ENCODE measurements at regions not wholly inside any gene's neighbourhood (a gene's known extent, or its start where the extent isn't known, plus 50 kb on each side); places are given as distances from the start of the nearest gene placed in this dataset.

DNA sequence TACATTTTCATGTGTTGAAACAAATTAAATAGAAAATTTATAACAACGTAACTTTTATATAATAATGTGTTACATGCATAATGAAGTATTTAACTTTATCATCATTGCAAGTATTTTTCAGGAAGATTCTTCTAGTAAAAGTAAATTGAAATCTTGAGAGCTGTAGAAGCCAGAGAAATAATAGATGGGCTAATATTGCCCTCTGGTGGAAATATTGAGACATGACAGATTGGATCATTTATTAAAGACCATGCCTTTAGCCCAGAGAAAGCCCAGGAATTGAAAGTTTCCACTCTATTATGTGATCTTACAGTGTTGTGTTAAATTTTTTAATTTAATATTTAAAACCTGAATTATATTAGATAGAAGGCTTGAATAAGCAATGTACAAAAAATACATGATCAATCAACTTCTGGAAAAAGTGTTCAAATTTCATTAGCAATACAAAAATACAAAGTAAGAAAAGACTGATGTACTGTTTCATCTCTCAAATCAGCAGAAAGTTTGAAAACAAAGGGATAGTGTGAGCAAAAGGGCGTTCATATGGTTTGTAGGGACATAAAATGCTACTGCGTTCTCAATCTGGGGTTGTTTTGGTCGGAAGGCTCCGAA lies 52.7 kb upstream of the SPTSSB start:
- H3K4me1 Mint-ChIP-seq = peaks cover 13% of the 10 kb centered on the region
- no peaks in the 10 kb centered on the region for H3K9me3 Mint-ChIP-seq
- H3K4me3 Mint-ChIP-seq = no peak overlapping the region
- peak; percentile 95 for TF ChIP-seq CTCF (IDR thresholded peaks at IDR 0.05; ENCODE audit: unreplicated experiment)
- DNase-seq (ENCODE audit: low spot score in 2 of 2, unreplicated experiment in 2 of 2) = no peak
- no peaks in the 10 kb centered on the region for H3K36me3 Mint-ChIP-seq
- H3K27me3 Mint-ChIP-seq (ENCODE audit: low read depth) = no peaks in the 10 kb centered on the region
- no peak overlapping the region for H3K27ac Mint-ChIP-seq

GRCh38 chr3:161422171-161422700 lies 50.9 kb upstream of the SPTSSB start:
- no peak for TF ChIP-seq CTCF (IDR thresholded peaks at IDR 0.05; ENCODE audit: unreplicated experiment)
- no peak overlapping the region for H3K4me3 Mint-ChIP-seq
- H3K36me3 Mint-ChIP-seq = peaks cover 3% of the 10 kb centered on the region
- no peaks in the 10 kb centered on the region for H3K27me3 Mint-ChIP-seq (ENCODE audit: low read depth)
- H3K9me3 Mint-ChIP-seq = peaks cover 3% of the 10 kb centered on the region
- H3K27ac Mint-ChIP-seq = no peak overlapping the region
- peaks cover 13% of the 10 kb centered on the region for H3K4me1 Mint-ChIP-seq
- DNase-seq (ENCODE audit: low spot score in 2 of 2, unreplicated experiment in 2 of 2) = no peak
